ENCODE measurements at regions not wholly inside any gene's neighbourhood (a gene's known extent, or its start where the extent isn't known, plus 50 kb on each side); places are given as distances from the start of the nearest gene placed in this dataset.

DNA sequence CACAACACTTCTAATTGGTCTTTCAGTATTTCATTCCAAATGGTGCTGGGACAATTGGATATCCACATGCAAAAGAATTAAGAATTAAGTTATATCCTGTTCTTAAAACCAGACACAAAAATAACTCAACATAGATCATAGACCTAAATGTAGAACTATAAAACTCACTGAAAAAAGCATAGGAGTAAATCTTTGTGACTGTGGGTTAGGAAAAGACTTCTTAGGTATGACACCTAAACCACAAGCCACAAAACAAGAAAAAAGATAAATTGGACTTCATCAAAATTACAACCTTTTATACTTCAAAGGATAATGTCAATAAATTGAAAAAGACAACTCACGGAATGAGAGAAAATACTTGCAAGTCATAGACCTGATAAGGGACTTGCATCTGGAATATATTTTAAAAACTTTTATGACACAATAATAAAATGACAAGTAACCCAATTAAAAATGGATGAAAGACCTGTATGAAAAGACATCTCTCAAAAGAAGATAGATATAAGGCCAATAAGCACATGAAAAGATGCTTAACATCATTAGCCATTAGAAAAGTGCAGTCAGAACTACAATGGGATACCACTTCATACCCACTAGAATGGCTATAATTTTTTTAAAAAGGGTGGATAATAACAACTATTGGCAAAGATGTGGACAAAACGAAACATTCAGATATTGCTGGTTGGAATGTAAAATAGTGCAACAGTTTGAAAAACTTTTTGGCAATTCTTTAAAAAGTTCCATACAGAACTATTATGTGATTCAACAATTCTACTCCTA, 72.5 kb upstream of the SLC38A4 start:
- Histone ChIP-seq H2AFZ (no peak overlapping the region), H3K4me1 (no peaks in the 10 kb centered on the region), H3K4me3 (ENCODE audit: low read depth, low read length) (no peak overlapping the region), H3K36me3 (ENCODE audit: control insufficient read depth, insufficient read depth, low read length) (no peaks in the 10 kb centered on the region), H3K9me3 (ENCODE audit: control insufficient read depth, low read length) (no peaks in the 10 kb centered on the region), H3K4me2 (ENCODE audit: low read length) (no peak overlapping the region), H3K9ac (no peak overlapping the region), H3K27me3 (ENCODE audit: control insufficient read depth, insufficient read depth, low read length) (no peaks in the 10 kb centered on the region), H3K27ac (no peak overlapping the region), H3K79me2 (no peaks in the 10 kb centered on the region)
- TF ChIP-seq, protein P1, sequence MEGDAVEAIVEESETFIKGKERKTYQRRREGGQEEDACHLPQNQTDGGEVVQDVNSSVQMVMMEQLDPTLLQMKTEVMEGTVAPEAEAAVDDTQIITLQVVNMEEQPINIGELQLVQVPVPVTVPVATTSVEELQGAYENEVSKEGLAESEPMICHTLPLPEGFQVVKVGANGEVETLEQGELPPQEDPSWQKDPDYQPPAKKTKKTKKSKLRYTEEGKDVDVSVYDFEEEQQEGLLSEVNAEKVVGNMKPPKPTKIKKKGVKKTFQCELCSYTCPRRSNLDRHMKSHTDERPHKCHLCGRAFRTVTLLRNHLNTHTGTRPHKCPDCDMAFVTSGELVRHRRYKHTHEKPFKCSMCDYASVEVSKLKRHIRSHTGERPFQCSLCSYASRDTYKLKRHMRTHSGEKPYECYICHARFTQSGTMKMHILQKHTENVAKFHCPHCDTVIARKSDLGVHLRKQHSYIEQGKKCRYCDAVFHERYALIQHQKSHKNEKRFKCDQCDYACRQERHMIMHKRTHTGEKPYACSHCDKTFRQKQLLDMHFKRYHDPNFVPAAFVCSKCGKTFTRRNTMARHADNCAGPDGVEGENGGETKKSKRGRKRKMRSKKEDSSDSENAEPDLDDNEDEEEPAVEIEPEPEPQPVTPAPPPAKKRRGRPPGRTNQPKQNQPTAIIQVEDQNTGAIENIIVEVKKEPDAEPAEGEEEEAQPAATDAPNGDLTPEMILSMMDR (IDR thresholded peaks at IDR 0.05) = no peak

DNA sequence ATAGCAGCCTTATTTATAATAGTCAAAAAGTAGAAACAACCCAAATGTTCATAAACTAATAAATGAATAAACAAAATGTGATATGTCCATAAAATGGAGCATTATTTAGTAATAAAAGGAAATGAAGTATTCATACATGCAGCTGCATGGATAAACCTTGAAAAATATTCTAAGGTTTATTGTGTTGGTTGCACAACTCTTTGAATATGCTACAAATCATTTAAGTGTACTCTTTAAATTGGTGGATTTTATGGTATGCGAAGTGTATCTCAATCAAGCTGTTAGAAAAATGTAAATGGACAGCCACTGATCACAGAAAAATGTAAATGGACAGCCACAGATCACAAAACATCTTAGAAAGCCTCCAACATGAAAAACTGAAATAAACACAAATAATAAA, 73.2 kb upstream of the SLC38A4 start:
- no peaks in the 10 kb centered on the region for H3K79me2 ChIP-seq
- H2AFZ ChIP-seq = no peak overlapping the region
- no peaks in the 10 kb centered on the region for H3K27me3 ChIP-seq (ENCODE audit: control insufficient read depth, insufficient read depth, low read length)
- no peak overlapping the region for H3K9ac ChIP-seq
- H3K4me2 ChIP-seq (ENCODE audit: low read length) = no peak overlapping the region
- no peak overlapping the region for H3K4me3 ChIP-seq (ENCODE audit: low read depth, low read length)
- TF ChIP-seq, protein P1 (IDR thresholded peaks at IDR 0.05) = no peak
- H3K36me3 ChIP-seq (ENCODE audit: control insufficient read depth, insufficient read depth, low read length) = no peaks in the 10 kb centered on the region
- H3K9me3 ChIP-seq (ENCODE audit: control insufficient read depth, low read length) = no peaks in the 10 kb centered on the region
- H3K4me1 ChIP-seq = no peaks in the 10 kb centered on the region
- no peak overlapping the region for H3K27ac ChIP-seq

GRCh38 chr12:46900734-46901463, 75.1 kb upstream of the SLC38A4 start:
- TF ChIP-seq, protein P1 (IDR thresholded peaks at IDR 0.05) = no peak
- H3K9me3 ChIP-seq (ENCODE audit: control insufficient read depth, low read length) = no peaks in the 10 kb centered on the region
- H3K27ac ChIP-seq = no peak overlapping the region
- no peaks in the 10 kb centered on the region for H3K27me3 ChIP-seq (ENCODE audit: control insufficient read depth, insufficient read depth, low read length)
- H3K79me2 ChIP-seq = no peaks in the 10 kb centered on the region
- H2AFZ ChIP-seq = no peak overlapping the region
- no peaks in the 10 kb centered on the region for H3K4me1 ChIP-seq
- H3K9ac ChIP-seq = no peak overlapping the region
- H3K4me3 ChIP-seq (ENCODE audit: low read depth, low read length) = no peak overlapping the region
- H3K36me3 ChIP-seq (ENCODE audit: control insufficient read depth, insufficient read depth, low read length) = no peaks in the 10 kb centered on the region
- H3K4me2 ChIP-seq (ENCODE audit: low read length) = no peak overlapping the region

DNA sequence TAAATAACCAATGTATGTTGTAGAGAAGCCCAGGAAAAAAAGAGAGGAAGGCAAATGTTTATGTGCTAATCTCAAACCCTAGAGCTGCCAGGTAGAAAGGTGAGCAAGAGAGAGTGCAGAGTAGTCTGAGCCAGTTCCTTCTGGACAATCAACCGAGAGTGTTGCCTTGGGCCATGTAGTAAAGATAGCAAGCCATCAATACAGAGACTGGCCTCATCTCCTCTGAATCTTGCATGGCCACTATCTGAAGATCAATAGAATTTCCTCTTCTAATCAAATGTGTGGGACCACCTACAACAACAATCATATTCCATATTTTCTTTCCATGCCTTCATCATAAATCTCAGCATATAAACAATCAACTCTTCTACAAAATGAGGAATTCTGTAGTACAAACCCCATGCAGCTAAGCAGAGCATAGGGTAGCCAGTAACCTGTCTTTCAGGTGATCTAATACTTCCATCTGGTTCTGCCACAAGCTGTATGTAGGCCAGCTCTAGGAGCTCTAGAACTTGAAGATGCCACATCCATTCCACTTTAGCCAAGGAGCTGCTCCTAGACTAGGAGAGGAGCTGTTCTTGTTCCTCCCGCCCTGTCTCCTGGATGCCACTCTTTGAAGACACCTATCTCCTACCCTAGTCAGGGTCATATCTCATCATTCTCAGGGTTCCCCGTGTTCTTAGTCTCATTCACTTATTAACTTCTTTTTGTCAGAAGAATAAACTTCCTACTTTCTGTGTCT, 75.8 kb upstream of the SLC38A4 start:
- Histone ChIP-seq H3K27me3 (ENCODE audit: control insufficient read depth, insufficient read depth, low read length) (no peaks in the 10 kb centered on the region), H3K4me2 (ENCODE audit: low read length) (no peak overlapping the region), H3K27ac (no peak overlapping the region), H2AFZ (no peak overlapping the region), H3K36me3 (ENCODE audit: control insufficient read depth, insufficient read depth, low read length) (no peaks in the 10 kb centered on the region), H3K9me3 (ENCODE audit: control insufficient read depth, low read length) (no peaks in the 10 kb centered on the region), H3K79me2 (no peaks in the 10 kb centered on the region), H3K9ac (no peak overlapping the region), H3K4me3 (ENCODE audit: low read depth, low read length) (no peak overlapping the region), H3K4me1 (no peaks in the 10 kb centered on the region)
- TF ChIP-seq, protein P1 (IDR thresholded peaks at IDR 0.05) = no peak
